HG03354 (cell line): ENCODE measurements at regions not wholly inside any gene's neighbourhood (a gene's known extent, or its start where the extent isn't known, plus 50 kb on each side); places are given as distances from the start of the nearest gene placed in this dataset.
A peak's percentile ranks its signal among the peaks of the same experiment; 100 is the strongest.

Source experiments
- ATAC-seq: cut with Tn5 transposase; IDR thresholded peaks from one replicate; pipeline ENCODE4 v1.9.1; 2021; ENCODE audit warnings: mild to moderate bottlenecking; ENCODE audit not compliant: unreplicated experiment, poor library complexity, severe bottlenecking

- no peak for ATAC-seq
These were observed 51.3 kb upstream of the PTPN3 start for GRCh38 chr9:109549386-109549785.

DNA sequence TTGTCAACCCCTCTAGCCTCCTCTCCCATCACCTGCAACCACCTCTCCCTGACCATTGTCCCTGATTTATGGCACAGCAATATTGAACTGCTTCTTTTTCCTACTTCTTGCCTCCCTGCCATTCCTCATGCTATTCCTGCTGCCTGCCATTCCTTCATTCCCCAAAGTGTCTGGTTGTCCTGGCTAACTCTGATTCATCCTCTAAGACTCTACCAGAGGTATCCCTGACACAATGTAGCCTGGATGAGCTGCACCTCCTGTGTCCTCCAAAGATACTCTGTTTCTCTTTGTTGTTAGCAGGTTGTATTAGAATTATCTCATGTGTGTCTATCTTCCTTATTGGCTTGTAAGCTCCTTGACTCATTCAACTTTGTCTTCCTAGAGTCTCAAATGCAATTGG, 53.5 kb upstream of the PTPN3 start:
- ATAC-seq, result no peak

- no peak for ATAC-seq
These were observed 57.1 kb upstream of the PTPN3 start for GRCh38 chr9:109555215-109555614.

DNA sequence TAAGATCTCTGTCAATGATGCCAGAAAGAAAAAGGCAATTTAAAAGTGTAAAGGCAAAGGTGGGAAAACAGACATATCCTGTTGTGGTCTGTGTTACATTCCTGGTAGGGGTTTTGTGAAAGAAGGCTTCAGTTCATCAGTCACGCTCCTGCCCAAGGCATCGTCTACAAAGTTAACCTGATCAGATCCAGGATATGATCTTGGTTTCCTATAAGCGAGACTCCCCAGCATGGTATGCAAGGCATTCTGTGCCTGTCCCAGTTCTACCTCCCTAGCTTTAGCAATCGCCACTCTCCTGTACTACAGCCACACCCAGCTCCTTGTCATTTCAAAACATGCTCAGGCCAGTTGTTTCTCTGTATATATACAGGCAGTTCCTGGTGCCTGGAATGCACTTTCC, 58.0 kb upstream of the PTPN3 start:
- ATAC-seq, result no peak

- no peak for ATAC-seq
These were observed 58.7 kb upstream of the PTPN3 start for GRCh38 chr9:109556786-109557185.

DNA sequence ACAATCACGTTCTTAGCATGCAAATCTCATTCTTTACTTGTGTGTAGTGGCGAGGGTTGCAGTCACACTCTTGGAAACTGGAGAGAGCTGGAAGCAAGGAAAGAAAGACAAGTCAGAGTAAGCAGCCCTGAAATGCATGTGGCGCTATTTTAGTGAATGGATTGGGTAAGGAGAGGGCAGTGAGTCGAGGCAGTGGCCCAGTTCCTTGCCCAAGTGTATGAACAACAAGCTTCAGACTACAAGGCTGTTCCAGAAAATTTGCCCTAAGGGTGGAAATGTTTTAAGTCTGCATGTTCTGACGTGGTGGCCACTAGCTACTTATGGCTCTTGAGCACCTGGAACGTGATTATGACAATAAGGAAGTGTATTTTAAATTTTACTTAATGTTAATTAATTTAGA, 59.4 kb upstream of the PTPN3 start:
- no peak for ATAC-seq

DNA sequence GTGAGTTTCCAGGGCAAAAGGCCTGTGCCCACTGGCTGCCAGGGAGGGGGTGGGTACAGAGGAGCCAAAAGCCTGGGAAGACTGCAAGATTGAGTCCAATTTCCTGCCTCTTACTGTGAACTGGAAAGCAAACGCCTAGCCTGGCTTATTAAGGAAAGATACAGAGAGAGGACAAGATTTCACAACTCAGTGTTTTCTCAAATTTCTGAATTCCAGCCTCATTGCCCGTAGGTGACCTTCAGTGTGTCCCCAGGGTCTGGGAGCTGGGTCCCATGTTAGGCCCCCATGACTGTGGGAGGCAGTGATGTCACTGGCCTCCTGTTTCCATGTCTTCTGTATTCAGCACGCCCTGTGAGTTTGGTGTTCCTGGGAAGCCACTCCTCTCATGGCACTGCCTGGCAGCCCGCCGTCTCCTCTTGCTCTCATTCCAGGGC, 60.6 kb upstream of the PTPN3 start:
- no peak for ATAC-seq

- no peak for ATAC-seq
These were observed 62.5 kb upstream of the PTPN3 start for GRCh38 chr9:109560470-109561132.

- no peak for ATAC-seq
These were observed 63.0 kb upstream of the PTPN3 start for GRCh38 chr9:109561137-109561536.

GRCh38 chr9:109568089-109568488, 70.0 kb upstream of the PTPN3 start:
- ATAC-seq, result no peak

DNA sequence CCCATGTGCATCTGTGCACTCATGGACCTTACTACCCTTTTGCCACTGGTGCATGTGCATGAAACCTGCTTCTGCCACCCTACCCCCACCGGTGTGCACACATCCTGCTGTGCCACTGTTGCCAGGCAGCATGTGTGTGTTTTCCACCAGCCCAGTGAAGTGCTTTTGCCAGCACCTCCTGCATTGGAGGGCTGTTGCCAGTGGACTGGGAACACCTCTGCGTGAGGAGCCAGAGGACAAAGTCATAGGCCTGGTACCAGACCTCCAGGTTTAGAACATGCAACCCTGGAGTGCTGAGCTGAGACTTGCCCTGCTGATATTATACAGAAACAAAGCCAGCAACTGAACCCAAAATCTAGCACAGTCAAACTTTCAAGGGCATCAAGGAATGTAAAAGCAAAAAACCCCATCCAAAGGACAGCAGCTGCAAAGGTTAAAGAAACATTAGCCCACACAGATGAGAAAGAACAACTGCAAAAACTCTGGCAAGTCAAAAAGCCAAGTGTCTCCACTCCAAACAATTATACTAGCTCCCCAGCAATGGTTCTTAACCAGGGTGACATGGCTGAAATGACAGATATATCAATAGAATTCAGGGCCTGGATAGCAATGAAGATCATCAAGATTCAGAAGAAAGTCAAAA, 70.6 kb upstream of the PTPN3 start:
- ATAC-seq, result no peak

GRCh38 chr9:109574061-109574882, 76.2 kb upstream of the PTPN3 start:
- peak; percentile 85 for ATAC-seq

GRCh38 chr9:109576762-109577161, 78.7 kb upstream of the PTPN3 start:
- ATAC-seq, result no peak

- ATAC-seq, result no peak
These were observed 81.3 kb upstream of the PTPN3 start for GRCh38 chr9:109579191-109579948.

DNA sequence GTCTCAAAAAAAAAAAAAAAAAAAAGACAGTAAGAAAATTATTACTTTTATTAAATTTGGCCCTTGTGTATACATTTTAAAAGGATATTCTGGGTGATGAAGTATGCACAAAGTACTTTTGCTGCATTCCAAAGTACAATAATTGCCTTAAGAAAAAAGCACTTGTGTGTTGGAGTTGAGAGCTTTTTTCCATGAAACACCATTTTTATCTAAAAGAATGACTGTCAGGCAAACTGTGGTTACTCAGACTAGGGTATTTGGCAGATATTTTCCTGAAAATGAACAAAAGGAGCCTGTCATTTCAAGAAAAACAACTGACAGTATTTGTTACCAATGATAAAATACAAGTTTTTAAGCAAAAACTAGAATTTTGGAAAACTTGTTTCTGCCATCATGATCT, 84.3 kb upstream of the PTPN3 start:
- no peak for ATAC-seq

- no peak for ATAC-seq
These were observed 86.1 kb upstream of the PTPN3 start for GRCh38 chr9:109584205-109584604.

GRCh38 chr9:109585796-109586195, 87.7 kb upstream of the PTPN3 start:
- no peak for ATAC-seq

DNA sequence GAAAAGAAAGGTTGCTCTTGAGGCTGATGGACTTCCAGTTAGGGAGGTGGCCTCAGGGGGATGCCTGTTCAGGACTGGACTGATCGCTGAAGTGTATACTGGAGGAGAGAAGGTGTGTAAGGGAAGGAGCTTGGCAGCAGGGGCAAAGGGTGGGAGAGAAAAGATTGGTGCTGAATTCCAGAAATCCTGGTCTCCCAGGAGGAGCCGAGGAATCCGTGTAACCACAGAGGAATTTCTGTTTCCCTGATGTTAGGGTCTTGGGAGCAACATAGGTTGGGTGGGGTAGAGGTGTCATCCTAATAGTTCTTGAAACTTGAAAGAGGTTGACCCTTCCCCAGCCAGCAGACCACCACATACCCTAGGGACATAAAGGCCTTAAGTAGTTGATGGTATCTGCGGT, 88.9 kb upstream of the PTPN3 start:
- no peak for ATAC-seq

DNA sequence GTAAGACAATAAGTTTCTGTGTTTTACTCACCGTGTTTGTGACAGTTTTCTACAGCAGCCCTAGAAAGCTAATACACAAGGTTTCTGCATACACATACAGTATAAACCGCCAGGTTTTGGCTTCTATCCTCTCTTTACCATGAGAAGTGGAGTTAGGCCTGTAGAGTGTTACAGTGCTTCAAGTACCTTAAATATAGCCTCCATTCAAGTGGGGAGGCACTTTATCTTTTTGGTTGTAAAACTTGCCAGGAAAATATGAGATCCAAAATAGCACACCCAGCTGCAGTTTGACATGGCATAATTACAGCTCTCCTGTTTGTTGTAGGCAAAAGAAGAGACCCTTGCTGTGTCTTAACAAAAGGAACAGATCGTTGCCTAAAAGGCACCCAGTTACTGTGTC, 90.3 kb upstream of the PTPN3 start:
- ATAC-seq, result no peak

GRCh38 chr9:109590966-109591365, 92.9 kb upstream of the PTPN3 start:
- no peak for ATAC-seq
